ENCODE measurements at regions not wholly inside any gene's neighbourhood (a gene's known extent, or its start where the extent isn't known, plus 50 kb on each side); places are given as distances from the start of the nearest gene placed in this dataset.

GRCh38 chr13:80022146-80022545 lies 318.8 kb downstream of the SPRY2 start:
- DNase-seq (ENCODE audit: low read depth): no peak
- TF ChIP-seq, protein P1, sequence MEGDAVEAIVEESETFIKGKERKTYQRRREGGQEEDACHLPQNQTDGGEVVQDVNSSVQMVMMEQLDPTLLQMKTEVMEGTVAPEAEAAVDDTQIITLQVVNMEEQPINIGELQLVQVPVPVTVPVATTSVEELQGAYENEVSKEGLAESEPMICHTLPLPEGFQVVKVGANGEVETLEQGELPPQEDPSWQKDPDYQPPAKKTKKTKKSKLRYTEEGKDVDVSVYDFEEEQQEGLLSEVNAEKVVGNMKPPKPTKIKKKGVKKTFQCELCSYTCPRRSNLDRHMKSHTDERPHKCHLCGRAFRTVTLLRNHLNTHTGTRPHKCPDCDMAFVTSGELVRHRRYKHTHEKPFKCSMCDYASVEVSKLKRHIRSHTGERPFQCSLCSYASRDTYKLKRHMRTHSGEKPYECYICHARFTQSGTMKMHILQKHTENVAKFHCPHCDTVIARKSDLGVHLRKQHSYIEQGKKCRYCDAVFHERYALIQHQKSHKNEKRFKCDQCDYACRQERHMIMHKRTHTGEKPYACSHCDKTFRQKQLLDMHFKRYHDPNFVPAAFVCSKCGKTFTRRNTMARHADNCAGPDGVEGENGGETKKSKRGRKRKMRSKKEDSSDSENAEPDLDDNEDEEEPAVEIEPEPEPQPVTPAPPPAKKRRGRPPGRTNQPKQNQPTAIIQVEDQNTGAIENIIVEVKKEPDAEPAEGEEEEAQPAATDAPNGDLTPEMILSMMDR (IDR thresholded peaks at IDR 0.05; ENCODE audit: insufficient read depth, low read length, poor library complexity, severe bottlenecking): no peak
- H3K27me3 ChIP-seq (ENCODE audit: control insufficient read depth, insufficient read depth, low read length): no peaks in the 10 kb centered on the region
- no peaks in the 10 kb centered on the region for H3K36me3 ChIP-seq (ENCODE audit: control insufficient read depth, insufficient read depth, low read length)
- no peak overlapping the region for H3K4me3 ChIP-seq (ENCODE audit: low read depth, low read length)

GRCh38 chr13:80012251-80012650 lies 328.7 kb downstream of the SPRY2 start:
- H3K36me3 ChIP-seq (ENCODE audit: control insufficient read depth, insufficient read depth, low read length): no peaks in the 10 kb centered on the region
- DNase-seq (ENCODE audit: low read depth): no peak
- TF ChIP-seq, protein P1 (IDR thresholded peaks at IDR 0.05; ENCODE audit: insufficient read depth, low read length, poor library complexity, severe bottlenecking): no peak
- no peak overlapping the region for H3K4me3 ChIP-seq (ENCODE audit: low read depth, low read length)
- H3K27me3 ChIP-seq (ENCODE audit: control insufficient read depth, insufficient read depth, low read length): no peaks in the 10 kb centered on the region

DNA sequence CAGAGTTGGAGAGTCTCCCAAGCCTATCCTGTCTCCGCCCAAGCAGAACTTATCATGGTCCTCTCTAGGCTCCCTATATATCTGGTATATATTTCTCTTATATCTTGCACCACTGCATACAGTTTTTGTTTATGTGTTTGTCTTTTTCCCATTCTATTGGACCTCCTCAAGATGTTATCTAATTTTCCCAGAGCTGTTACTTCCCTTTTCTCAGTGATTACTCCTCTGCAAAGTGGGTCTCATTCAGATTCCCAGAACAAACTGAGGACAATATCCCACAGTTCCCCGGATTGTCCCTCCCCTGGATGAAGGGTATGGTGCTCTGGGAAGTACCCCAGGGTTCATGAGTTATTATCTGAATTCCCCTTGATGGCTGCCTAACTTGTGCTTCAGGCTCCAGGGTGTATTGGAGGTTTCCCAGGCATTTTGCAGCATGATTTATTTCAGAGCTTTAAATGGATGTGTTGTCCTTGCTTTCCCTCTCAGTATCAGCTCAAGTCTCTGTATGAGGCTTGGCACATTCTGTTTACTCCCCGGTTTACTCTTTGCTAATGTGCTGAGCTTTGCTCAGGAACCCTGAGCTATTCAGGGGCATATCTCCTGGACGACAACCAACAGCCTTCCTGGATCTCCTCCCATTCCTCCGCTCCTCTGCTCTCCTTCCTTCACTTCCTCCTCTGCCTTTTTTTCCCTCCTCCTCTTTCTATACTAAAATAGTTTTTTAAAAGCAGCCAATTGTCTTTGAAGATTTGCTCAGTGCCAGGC lies 329.3 kb downstream of the SPRY2 start:
- DNase-seq (ENCODE audit: low read depth): no peak
- TF ChIP-seq, protein P1 (IDR thresholded peaks at IDR 0.05; ENCODE audit: insufficient read depth, low read length, poor library complexity, severe bottlenecking): no peak

GRCh38 chr13:80010846-80011245 lies 330.1 kb downstream of the SPRY2 start:
- H3K36me3 ChIP-seq (ENCODE audit: control insufficient read depth, insufficient read depth, low read length): no peaks in the 10 kb centered on the region
- DNase-seq (ENCODE audit: low read depth): no peak
- TF ChIP-seq, protein P1 (IDR thresholded peaks at IDR 0.05; ENCODE audit: insufficient read depth, low read length, poor library complexity, severe bottlenecking): no peak
- no peak overlapping the region for H3K4me3 ChIP-seq (ENCODE audit: low read depth, low read length)
- H3K27me3 ChIP-seq (ENCODE audit: control insufficient read depth, insufficient read depth, low read length): no peaks in the 10 kb centered on the region

More for the DNA sequence above, 329.3 kb downstream of the SPRY2 start:
- no peaks in the 10 kb centered on the region for H3K27me3 ChIP-seq (ENCODE audit: control insufficient read depth, insufficient read depth, low read length)
- no peak overlapping the region for H3K4me3 ChIP-seq (ENCODE audit: low read depth, low read length)
- no peaks in the 10 kb centered on the region for H3K36me3 ChIP-seq (ENCODE audit: control insufficient read depth, insufficient read depth, low read length)

DNA sequence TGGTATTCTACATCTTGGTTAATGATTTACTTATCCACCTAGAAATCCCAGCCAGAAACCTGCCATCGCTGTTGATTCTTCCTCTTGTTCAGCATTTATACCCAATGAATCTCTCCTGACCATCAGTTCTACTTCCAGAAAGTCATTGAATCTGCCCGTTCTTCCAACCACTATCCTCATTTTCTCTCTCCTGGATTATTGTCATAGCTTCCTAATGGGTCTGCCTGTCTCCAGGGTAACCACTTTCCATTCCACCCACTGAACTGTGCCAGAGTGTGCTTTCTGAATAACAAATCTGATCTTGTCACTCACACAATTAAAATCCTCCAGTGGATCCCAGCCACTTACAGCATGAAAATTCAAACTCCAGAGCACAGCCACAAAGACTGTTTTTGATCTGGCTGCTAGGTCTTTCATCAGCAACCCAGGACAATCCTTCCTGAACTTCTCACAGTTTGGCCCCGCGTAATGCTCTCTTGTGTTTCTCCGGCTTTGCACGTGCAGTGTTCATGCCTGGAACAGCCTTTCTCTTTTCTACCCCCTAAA lies 330.6 kb downstream of the SPRY2 start:
- H3K4me3 ChIP-seq (ENCODE audit: low read depth, low read length): no peak overlapping the region
- TF ChIP-seq, protein P1 (IDR thresholded peaks at IDR 0.05; ENCODE audit: insufficient read depth, low read length, poor library complexity, severe bottlenecking): no peak
- DNase-seq (ENCODE audit: low read depth): no peak
- H3K27me3 ChIP-seq (ENCODE audit: control insufficient read depth, insufficient read depth, low read length): no peaks in the 10 kb centered on the region
- H3K36me3 ChIP-seq (ENCODE audit: control insufficient read depth, insufficient read depth, low read length): no peaks in the 10 kb centered on the region
